ENCODE measurements at regions not wholly inside any gene's neighbourhood (a gene's known extent, or its start where the extent isn't known, plus 50 kb on each side); places are given as distances from the start of the nearest gene placed in this dataset.

DNA sequence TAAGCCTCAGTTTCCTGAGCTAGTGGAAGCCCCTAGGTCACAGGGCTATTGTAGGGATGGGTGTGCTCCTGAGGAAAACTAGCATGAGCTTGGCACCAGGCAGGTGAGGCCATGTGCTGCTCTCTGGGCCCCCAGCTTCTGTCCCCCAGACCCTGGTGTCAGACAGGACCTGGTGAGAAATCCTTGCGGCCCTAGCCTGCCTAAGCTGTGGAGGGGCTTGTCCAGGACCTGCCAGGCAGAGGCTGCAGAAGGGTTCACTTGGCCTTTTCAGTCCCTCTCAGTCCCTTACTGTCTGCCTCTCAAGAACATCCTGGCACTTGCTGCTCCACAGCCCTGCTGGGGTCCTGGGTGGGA is 58.4 kb downstream of the ZFP36L2 start:
- TF ChIP-seq, protein P1, sequence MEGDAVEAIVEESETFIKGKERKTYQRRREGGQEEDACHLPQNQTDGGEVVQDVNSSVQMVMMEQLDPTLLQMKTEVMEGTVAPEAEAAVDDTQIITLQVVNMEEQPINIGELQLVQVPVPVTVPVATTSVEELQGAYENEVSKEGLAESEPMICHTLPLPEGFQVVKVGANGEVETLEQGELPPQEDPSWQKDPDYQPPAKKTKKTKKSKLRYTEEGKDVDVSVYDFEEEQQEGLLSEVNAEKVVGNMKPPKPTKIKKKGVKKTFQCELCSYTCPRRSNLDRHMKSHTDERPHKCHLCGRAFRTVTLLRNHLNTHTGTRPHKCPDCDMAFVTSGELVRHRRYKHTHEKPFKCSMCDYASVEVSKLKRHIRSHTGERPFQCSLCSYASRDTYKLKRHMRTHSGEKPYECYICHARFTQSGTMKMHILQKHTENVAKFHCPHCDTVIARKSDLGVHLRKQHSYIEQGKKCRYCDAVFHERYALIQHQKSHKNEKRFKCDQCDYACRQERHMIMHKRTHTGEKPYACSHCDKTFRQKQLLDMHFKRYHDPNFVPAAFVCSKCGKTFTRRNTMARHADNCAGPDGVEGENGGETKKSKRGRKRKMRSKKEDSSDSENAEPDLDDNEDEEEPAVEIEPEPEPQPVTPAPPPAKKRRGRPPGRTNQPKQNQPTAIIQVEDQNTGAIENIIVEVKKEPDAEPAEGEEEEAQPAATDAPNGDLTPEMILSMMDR (optimal IDR thresholded peaks at IDR 0.05 in 1 of 3, IDR thresholded peaks at IDR 0.05 in 1 of 3, conservative IDR thresholded peaks at IDR 0.05 in 1 of 3; ENCODE audit: extremely low read depth in 1 of 3, insufficient read depth in 2 of 3, low read length in 3 of 3), result no peak
- TF ChIP-seq EZH2 (IDR thresholded peaks at IDR 0.05; ENCODE audit: low read length), result no peak

All from keratinocyte (primary cell).